ENCODE measurements at regions not wholly inside any gene's neighbourhood (a gene's known extent, or its start where the extent isn't known, plus 50 kb on each side); places are given as distances from the start of the nearest gene placed in this dataset.

GRCh38 chr20:48286601-48287000, 501.3 kb upstream of the SULF2 start:
- no peak for TF ChIP-seq CTCF (IDR thresholded peaks at IDR 0.05; ENCODE audit: borderline replicate concordance, control extremely low read depth, extremely low read depth, insufficient read depth, missing control alignments)
- in situ Hi-C loops (cut with MboI; ENCODE audit: low sequenced_read_pairs, unreplicated experiment), result no loop called here
- DNase-seq (ENCODE audit: low spot score), result no peak

- no peak for DNase-seq (ENCODE audit: low spot score)
- in situ Hi-C loops (cut with MboI; ENCODE audit: low sequenced_read_pairs, unreplicated experiment), result no loop called here
- TF ChIP-seq CTCF (IDR thresholded peaks at IDR 0.05; ENCODE audit: borderline replicate concordance, control extremely low read depth, extremely low read depth, insufficient read depth, missing control alignments), result no peak
Observed at GRCh38 chr20:48285656-48286055, 500.4 kb upstream of the SULF2 start.

DNA sequence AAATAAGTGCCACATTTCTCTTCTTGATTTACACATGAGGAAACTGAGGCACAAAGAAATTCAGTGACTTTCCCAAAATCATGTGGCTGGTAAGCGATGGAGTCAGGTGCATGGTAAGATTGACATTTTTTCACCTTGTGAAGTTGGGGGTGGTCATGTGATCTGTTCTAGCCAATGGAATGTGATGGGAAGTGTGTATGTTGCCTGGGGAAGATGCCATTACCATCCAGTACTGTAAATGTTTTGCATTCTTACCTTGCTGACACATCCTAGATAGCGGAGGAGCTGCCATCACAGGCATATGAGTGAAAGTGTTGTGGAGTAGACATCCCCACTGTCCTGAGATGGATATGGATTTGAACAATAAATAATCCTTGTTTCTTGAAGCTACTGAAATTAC, 499.6 kb upstream of the SULF2 start:
- no peak for TF ChIP-seq CTCF (IDR thresholded peaks at IDR 0.05; ENCODE audit: borderline replicate concordance, control extremely low read depth, extremely low read depth, insufficient read depth, missing control alignments)
- DNase-seq (ENCODE audit: low spot score), result no peak
- in situ Hi-C loops (cut with MboI; ENCODE audit: low sequenced_read_pairs, unreplicated experiment), result no loop called here

GRCh38 chr20:48284315-48284714, 499.0 kb upstream of the SULF2 start:
- TF ChIP-seq CTCF (IDR thresholded peaks at IDR 0.05; ENCODE audit: borderline replicate concordance, control extremely low read depth, extremely low read depth, insufficient read depth, missing control alignments), result no peak
- in situ Hi-C loops (cut with MboI; ENCODE audit: low sequenced_read_pairs, unreplicated experiment), result no loop called here
- DNase-seq (ENCODE audit: low spot score), result no peak

DNA sequence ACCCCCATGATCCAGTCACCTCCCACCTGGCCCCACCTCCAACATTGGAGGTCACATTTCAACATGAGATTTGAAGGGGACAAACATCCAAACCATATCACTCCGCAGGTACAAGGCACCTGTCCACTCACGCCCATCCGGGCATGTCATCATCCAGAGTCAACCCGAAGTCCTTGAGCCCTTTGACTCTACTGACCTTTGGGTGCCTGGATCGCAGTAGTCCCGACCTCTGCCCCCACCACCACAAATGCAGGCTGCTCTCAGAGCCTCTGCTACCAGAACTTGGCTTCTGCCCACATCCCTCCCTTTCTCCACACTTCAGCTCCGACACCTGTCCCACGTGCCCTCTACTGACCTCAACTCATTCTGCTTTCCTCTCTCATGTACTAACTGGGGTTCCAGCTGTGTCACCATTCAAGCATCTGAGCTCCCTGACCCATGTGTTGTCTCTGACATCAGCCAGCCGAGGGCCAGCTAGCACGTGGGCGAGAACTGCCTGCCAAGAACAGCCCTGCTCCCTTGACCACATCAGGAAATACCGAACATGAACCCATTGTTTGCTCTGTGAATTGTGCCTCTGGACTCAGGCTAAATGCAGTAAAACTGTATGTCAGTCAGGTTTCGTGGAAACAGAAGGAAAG, 498.3 kb upstream of the SULF2 start:
- DNase-seq (ENCODE audit: low spot score), result no peak
- in situ Hi-C loops (cut with MboI; ENCODE audit: low sequenced_read_pairs, unreplicated experiment), result no loop called here
- no peak for TF ChIP-seq CTCF (IDR thresholded peaks at IDR 0.05; ENCODE audit: borderline replicate concordance, control extremely low read depth, extremely low read depth, insufficient read depth, missing control alignments)

DNA sequence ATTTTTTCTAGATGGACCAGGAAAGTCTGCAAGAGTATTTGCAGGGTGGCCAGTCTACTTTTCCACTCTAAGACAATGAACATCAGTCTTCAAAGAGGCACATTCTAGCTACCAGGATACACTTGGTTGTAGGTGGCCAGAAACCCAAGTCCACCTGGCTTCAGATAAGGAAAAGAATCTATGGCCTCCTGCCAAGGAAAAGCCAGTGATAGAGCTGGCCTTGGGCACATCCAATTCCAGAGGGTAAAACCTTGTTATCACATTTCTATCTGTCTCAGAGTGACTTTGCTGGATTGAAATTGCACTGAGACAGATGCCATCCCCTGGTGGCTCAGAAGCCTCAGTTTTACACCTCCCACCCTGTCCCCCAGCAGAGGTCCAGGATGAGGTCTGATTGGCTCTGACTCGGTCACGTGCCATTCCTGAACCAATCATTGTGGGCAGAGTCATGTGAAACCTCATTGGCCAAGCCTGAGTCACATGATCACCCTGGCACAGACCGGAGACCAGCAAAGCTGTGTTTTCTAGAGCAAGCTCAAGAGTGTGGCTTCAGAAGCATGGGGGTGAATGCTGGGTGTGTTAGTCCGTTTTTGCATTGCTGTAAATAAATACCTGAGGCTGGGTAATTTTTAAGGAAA, 497.4 kb upstream of the SULF2 start:
- in situ Hi-C loops (cut with MboI; ENCODE audit: low sequenced_read_pairs, unreplicated experiment), result no loop called here
- TF ChIP-seq CTCF (IDR thresholded peaks at IDR 0.05; ENCODE audit: borderline replicate concordance, control extremely low read depth, extremely low read depth, insufficient read depth, missing control alignments), result no peak
- no peak for DNase-seq (ENCODE audit: low spot score)
